Trophoblast cell (in vitro differentiated cells and primary cell): ENCODE measurements at regions not wholly inside any gene's neighbourhood (a gene's known extent, or its start where the extent isn't known, plus 50 kb on each side); places are given as distances from the start of the nearest gene placed in this dataset.

ENCODE experiments used
- DNase-seq, 2 donors: peaks; one replicate each; pipeline ENCODE4 v3.0.0-alpha.2; 2016
- H2AFZ ChIP-seq: 2 replicates; pipeline ENCODE4 v1.6.1; 2013; ENCODE audit warnings: low read length, moderate library complexity, mild to moderate bottlenecking; ENCODE audit not compliant: insufficient read depth, poor library complexity
- H2AK5ac ChIP-seq: 2 replicates; pipeline ENCODE4 v1.6.1; 2013; ENCODE audit warnings: mild to moderate bottlenecking, low read length
- H2BK120ac ChIP-seq: 2 replicates; pipeline ENCODE4 v1.6.1; 2013; ENCODE audit warnings: low read length, mild to moderate bottlenecking, moderate library complexity; ENCODE audit not compliant: insufficient read depth, poor library complexity
- H2BK12ac ChIP-seq: 2 replicates; pipeline ENCODE4 v1.6.1; 2013; ENCODE audit warnings: mild to moderate bottlenecking, low read length, moderate library complexity
- H2BK5ac ChIP-seq: 2 replicates; pipeline ENCODE4 v1.6.1; 2013; ENCODE audit warnings: low read length, low read depth, moderate library complexity, mild to moderate bottlenecking; ENCODE audit not compliant: poor library complexity
- H3K14ac ChIP-seq: 2 replicates; pipeline ENCODE4 v1.6.1; 2013; ENCODE audit warnings: mild to moderate bottlenecking, low read length
- H3K18ac ChIP-seq: 2 replicates; pipeline ENCODE4 v1.6.1; 2013; ENCODE audit warnings: mild to moderate bottlenecking, low read length
- H3K23ac ChIP-seq: 2 replicates; pipeline ENCODE4 v1.6.1; 2013; ENCODE audit warnings: low read length
- H3K27ac ChIP-seq: 2 replicates; pipeline ENCODE4 v1.5.1; 2013; ENCODE audit warnings: low read depth, mild to moderate bottlenecking, inconsistent platforms, low read length, moderate library complexity
- H3K27me3 ChIP-seq: 2 replicates; pipeline ENCODE4 v1.6.1; 2013; ENCODE audit warnings: inconsistent platforms, mild to moderate bottlenecking, low read length, moderate library complexity; ENCODE audit not compliant: insufficient read depth
- H3K36me3 ChIP-seq, 2 experiments: 1 replicate in 1 of 2; 2 replicates in 1 of 2; pipeline ENCODE4 v1.6.1; 2013; ENCODE audit warnings: low read length in 2 of 2, mild to moderate bottlenecking in 2 of 2, moderate library complexity in 1 of 2; ENCODE audit not compliant: insufficient read depth in 2 of 2, control insufficient read depth in 1 of 2
- H3K4ac ChIP-seq: 2 replicates; pipeline ENCODE4 v1.6.1; 2013; ENCODE audit warnings: low read depth, mild to moderate bottlenecking, low read length, moderate library complexity
- H3K4me1 ChIP-seq, 2 experiments: 1 replicate in 1 of 2; 2 replicates in 1 of 2; pipeline ENCODE4 v1.6.1; 2013; ENCODE audit warnings: low read length in 2 of 2, mild to moderate bottlenecking in 2 of 2, moderate library complexity in 1 of 2; ENCODE audit not compliant: insufficient read depth in 2 of 2, control insufficient read depth in 1 of 2
- H3K4me2 ChIP-seq: 2 replicates; pipeline ENCODE4 v1.6.1; 2013; ENCODE audit warnings: inconsistent platforms, mild to moderate bottlenecking, low read length, moderate library complexity
- H3K4me3 ChIP-seq: 2 replicates; pipeline ENCODE4 v1.5.1; 2013; ENCODE audit warnings: mild to moderate bottlenecking, low read depth, low read length, inconsistent platforms
- H3K79me1 ChIP-seq: one replicate; pipeline ENCODE4 v1.6.1; 2013; ENCODE audit warnings: low read length
- H3K79me2 ChIP-seq: 2 replicates; pipeline ENCODE4 v1.6.1; 2013; ENCODE audit warnings: low read length, mild to moderate bottlenecking; ENCODE audit not compliant: control insufficient read depth, insufficient read depth, poor library complexity
- H3K9ac ChIP-seq: 2 replicates; pipeline ENCODE4 v1.6.1; 2013; ENCODE audit warnings: mild to moderate bottlenecking, low read length
- H3K9me3 ChIP-seq: 2 replicates; pipeline ENCODE4 v1.6.1; 2013; ENCODE audit warnings: low read depth, mild to moderate bottlenecking, control low read depth, inconsistent platforms, low read length; ENCODE audit not compliant: insufficient read depth
- H4K12ac ChIP-seq: 2 replicates; pipeline ENCODE4 v1.6.1; 2013; ENCODE audit warnings: low read depth, mild to moderate bottlenecking, low read length, moderate library complexity
- H4K8ac ChIP-seq: 2 replicates; pipeline ENCODE4 v1.6.1; 2013; ENCODE audit warnings: low read depth, mild to moderate bottlenecking, low read length, moderate library complexity
- H4K91ac ChIP-seq: one replicate; pipeline ENCODE4 v1.6.1; 2013; ENCODE audit warnings: low read depth, mild to moderate bottlenecking, low read length, moderate library complexity
- WGBS: extraction: QIAGEN DNeasy Blood & Tissue Kit; methylation state at CpG from one replicate; pipeline ENCODE4 v1.1.7; 2013; ENCODE audit warnings: missing lambda C conversion rate; ENCODE audit not compliant: insufficient read length, insufficient coverage; ENCODE audit errors: extremely low coverage; 5-methylcytosine and 5-hydroxymethylcytosine counted together

DNA sequence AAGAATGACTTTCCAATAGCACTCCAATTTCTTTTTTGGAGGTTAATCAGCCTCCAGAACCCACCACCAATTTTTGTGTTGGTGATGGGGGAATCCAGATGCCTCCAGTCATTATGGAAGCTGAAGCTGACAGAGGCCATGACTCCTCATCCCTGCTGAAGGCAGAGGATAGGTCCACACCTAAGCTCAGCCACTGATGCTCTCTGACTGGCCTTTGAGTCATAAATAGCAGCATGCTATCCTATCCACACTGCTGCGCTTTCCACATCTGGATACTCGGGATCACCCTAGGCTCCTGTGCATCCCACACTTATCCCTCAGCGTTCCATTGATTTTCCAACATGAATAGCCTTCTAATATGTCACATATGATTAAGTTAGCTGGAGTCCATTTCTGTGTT is 124.2 kb downstream of the TES start:
- Histone ChIP-seq H3K4me2 (no peak overlapping the region), H3K23ac (no peak overlapping the region), H3K9ac (no peak overlapping the region), H3K79me1 (no peaks in the 10 kb centered on the region), H2BK12ac (no peak overlapping the region), H3K79me2 (no peaks in the 10 kb centered on the region), H2BK120ac (no peak overlapping the region), H3K36me3 (no peaks in the 10 kb centered on the region), H2AFZ (no peak overlapping the region), H3K4me1 (no peaks in the 10 kb centered on the region), H4K91ac (no peak overlapping the region), H4K12ac (no peak overlapping the region), H3K4ac (no peak overlapping the region), H2AK5ac (no peak overlapping the region), H3K14ac (no peak overlapping the region), H3K4me3 (no peak overlapping the region), H4K8ac (no peak overlapping the region), H2BK5ac (no peak overlapping the region), H3K9me3 (no peaks in the 10 kb centered on the region), H3K27me3 (no peaks in the 10 kb centered on the region), H3K18ac (no peak overlapping the region), H3K27ac (no peak overlapping the region)
- no CpG with 5 or more reads among the region's 3 CpGs for WGBS
- DNase-seq, result no peak

DNA sequence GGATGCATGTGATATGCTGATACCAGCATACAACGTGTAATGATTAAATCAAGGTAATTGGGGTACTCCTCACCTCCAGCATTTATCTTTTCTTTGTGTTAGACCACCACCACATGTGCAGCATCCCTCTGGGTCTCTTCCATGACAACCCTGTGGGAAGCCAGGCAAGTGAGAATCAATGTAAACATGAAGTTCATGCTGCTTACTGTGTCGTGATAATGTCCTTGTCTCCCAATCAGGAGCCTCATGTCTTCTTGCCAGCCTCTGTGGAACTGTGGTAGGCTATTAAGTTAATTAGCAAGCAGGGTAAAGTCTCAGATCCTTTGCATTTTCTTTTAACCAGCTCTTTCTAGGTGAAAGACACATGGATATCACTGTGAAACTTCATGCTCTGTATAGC is 126.7 kb downstream of the TES start:
- Histone ChIP-seq H2AK5ac (no peak overlapping the region), H3K27ac (no peak overlapping the region), H2BK120ac (no peak overlapping the region), H4K12ac (no peak overlapping the region), H3K14ac (no peak overlapping the region), H4K91ac (no peak overlapping the region), H2AFZ (no peak overlapping the region), H3K9me3 (no peaks in the 10 kb centered on the region), H3K4me1 (no peaks in the 10 kb centered on the region), H3K18ac (no peak overlapping the region), H2BK5ac (no peak overlapping the region), H3K4me2 (no peak overlapping the region), H2BK12ac (no peak overlapping the region), H3K27me3 (no peaks in the 10 kb centered on the region), H3K79me2 (no peaks in the 10 kb centered on the region), H3K9ac (no peak overlapping the region), H3K79me1 (no peaks in the 10 kb centered on the region), H3K4me3 (no peak overlapping the region), H3K36me3 (no peaks in the 10 kb centered on the region), H3K23ac (no peak overlapping the region), H3K4ac (no peak overlapping the region), H4K8ac (no peak overlapping the region)
- WGBS, result no CpG with 5 or more reads among the region's 2 CpGs
- no peak for DNase-seq

DNA sequence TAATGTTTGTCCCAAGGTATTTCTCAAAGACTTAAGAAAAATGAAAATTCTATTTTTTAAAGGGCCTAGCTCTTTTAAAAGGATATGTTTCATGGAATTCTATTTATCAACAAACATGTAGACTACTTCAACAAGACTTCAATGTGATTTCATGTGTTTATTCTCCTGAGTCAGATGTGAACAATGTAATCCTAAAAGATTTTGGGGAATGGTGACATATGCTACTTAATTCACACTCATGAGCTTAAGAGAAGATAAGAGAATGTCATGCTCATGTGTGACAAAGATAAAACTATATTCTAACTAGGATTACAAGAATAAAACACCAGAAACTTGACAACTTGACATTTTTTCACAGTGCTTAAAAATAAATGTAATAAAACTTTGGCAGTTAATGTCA is 127.5 kb downstream of the TES start:
- no peak overlapping the region for H3K4me3 ChIP-seq
- no peak for DNase-seq
- no peak overlapping the region for H3K18ac ChIP-seq
- H3K4me2 ChIP-seq, result no peak overlapping the region
- H4K91ac ChIP-seq, result no peak overlapping the region
- H3K9me3 ChIP-seq, result no peaks in the 10 kb centered on the region
- no peaks in the 10 kb centered on the region for H3K79me2 ChIP-seq
- H2BK12ac ChIP-seq, result no peak overlapping the region
- no peak overlapping the region for H3K14ac ChIP-seq
- H3K27ac ChIP-seq, result no peak overlapping the region
- no peak overlapping the region for H2AFZ ChIP-seq
- H4K8ac ChIP-seq, result no peak overlapping the region
- no peak overlapping the region for H3K4ac ChIP-seq
- H3K4me1 ChIP-seq, result no peaks in the 10 kb centered on the region
- no peak overlapping the region for H2AK5ac ChIP-seq
- H2BK120ac ChIP-seq, result no peak overlapping the region
- no peak overlapping the region for H3K9ac ChIP-seq
- no peak overlapping the region for H2BK5ac ChIP-seq
- H3K27me3 ChIP-seq, result no peaks in the 10 kb centered on the region
- no peak overlapping the region for H4K12ac ChIP-seq
- no peaks in the 10 kb centered on the region for H3K36me3 ChIP-seq
- no peaks in the 10 kb centered on the region for H3K79me1 ChIP-seq
- H3K23ac ChIP-seq, result no peak overlapping the region

DNA sequence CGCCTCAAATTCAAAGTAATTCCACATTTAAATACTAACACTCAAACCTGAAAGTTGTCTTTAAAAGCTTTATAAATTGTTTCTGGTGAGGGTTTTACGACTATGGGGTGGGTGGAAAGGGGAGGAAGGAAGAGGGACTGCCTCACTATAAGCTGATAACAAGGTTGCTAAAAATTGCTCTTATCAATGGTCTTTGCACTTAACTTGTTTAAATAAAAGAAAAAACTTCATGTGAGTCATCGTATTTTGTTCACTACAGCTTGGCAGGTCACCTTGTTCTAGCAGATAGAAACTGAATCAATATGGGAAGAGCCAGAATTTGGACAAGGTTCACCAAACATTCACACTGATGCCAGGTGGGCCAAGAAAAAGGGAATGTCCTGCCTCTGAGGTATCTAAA is 129.2 kb downstream of the TES start:
- no peaks in the 10 kb centered on the region for H3K79me1 ChIP-seq
- H3K9me3 ChIP-seq, result no peaks in the 10 kb centered on the region
- no peak overlapping the region for H3K4ac ChIP-seq
- no peak overlapping the region for H3K4me2 ChIP-seq
- no peak overlapping the region for H4K12ac ChIP-seq
- no peak overlapping the region for H2BK12ac ChIP-seq
- no peaks in the 10 kb centered on the region for H3K27me3 ChIP-seq
- no peak overlapping the region for H4K91ac ChIP-seq
- no peak overlapping the region for H2BK5ac ChIP-seq
- no peaks in the 10 kb centered on the region for H3K79me2 ChIP-seq
- H2AK5ac ChIP-seq, result no peak overlapping the region
- H3K4me3 ChIP-seq, result no peak overlapping the region
- no peak for DNase-seq
- no CpG with 5 or more reads among the region's 3 CpGs for WGBS
- no peaks in the 10 kb centered on the region for H3K4me1 ChIP-seq
- no peak overlapping the region for H3K27ac ChIP-seq
- no peak overlapping the region for H3K9ac ChIP-seq
- H2AFZ ChIP-seq, result no peak overlapping the region
- H3K18ac ChIP-seq, result no peak overlapping the region
- H3K14ac ChIP-seq, result no peak overlapping the region
- H2BK120ac ChIP-seq, result no peak overlapping the region
- H3K36me3 ChIP-seq, result no peaks in the 10 kb centered on the region
- no peak overlapping the region for H4K8ac ChIP-seq
- H3K23ac ChIP-seq, result no peak overlapping the region
